22Rv1 (cell line): ENCODE measurements at regions not wholly inside any gene's neighbourhood (a gene's known extent, or its start where the extent isn't known, plus 50 kb on each side); places are given as distances from the start of the nearest gene placed in this dataset.

ENCODE experiments used
- ZFX ChIP-seq: fragments of 450-650 bp; IDR thresholded peaks from 2 replicates; pipeline ENCODE4 v1.6.1; 2017; ENCODE audit warnings: antibody characterized with exemption, borderline replicate concordance
- TF ChIP-seq, protein P1 (sequence below): fragments of 450-650 bp; IDR thresholded peaks from 2 replicates; pipeline ENCODE4 v1.5.1; 2017; ENCODE audit warnings: mild to moderate bottlenecking

DNA sequence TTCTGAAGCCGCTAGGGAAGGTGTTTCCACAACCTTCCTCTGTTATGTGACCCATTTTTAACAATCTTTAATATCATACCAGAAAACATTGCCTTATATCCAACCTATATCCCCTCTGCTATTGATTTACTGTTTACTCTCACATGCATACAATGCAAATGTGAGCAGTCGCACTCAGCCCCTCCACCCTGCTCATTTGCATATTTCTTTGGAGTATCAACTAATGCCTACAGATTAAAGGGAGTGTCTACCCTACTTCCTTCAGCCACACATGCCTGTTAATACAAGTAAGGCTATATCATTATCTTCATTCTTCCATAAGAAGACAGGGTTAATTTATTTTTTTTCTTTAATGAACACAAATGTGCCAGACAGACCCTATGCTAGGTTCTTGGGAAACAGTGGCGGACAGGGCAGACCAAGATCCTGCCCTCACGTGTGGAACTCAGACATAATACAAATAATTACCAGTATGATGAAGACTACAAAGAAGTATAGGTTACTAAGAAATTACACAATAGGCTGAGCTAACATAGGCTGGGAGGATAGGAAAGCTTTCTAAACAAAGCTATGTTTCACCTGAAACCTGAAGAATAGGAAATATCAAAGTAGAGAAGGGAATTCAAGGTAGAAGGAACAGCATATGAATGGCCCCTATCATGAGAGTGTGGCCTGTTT is 107.3 kb upstream of the MDM1 start:
- TF ChIP-seq, protein P1, sequence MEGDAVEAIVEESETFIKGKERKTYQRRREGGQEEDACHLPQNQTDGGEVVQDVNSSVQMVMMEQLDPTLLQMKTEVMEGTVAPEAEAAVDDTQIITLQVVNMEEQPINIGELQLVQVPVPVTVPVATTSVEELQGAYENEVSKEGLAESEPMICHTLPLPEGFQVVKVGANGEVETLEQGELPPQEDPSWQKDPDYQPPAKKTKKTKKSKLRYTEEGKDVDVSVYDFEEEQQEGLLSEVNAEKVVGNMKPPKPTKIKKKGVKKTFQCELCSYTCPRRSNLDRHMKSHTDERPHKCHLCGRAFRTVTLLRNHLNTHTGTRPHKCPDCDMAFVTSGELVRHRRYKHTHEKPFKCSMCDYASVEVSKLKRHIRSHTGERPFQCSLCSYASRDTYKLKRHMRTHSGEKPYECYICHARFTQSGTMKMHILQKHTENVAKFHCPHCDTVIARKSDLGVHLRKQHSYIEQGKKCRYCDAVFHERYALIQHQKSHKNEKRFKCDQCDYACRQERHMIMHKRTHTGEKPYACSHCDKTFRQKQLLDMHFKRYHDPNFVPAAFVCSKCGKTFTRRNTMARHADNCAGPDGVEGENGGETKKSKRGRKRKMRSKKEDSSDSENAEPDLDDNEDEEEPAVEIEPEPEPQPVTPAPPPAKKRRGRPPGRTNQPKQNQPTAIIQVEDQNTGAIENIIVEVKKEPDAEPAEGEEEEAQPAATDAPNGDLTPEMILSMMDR = no peak
- TF ChIP-seq ZFX = no peak
